ENCODE measurements at regions not wholly inside any gene's neighbourhood (a gene's known extent, or its start where the extent isn't known, plus 50 kb on each side); places are given as distances from the start of the nearest gene placed in this dataset.
A peak's percentile ranks its signal among the peaks of the same experiment; 100 is the strongest.

- FAIRE-seq: no peak
- Histone ChIP-seq H3K27me3 (no peaks in the 10 kb centered on the region), H3K36me3 (no peaks in the 10 kb centered on the region), H3K4me1 (no peaks in the 10 kb centered on the region), H3K4me3 (peak overlapping the region in 2 of 4 donors; percentile 5 to 15), H3K27ac (no peak overlapping the region), H3K9me3 (no peaks in the 10 kb centered on the region)
- DNase-seq: no peak
- TF ChIP-seq, protein P1, sequence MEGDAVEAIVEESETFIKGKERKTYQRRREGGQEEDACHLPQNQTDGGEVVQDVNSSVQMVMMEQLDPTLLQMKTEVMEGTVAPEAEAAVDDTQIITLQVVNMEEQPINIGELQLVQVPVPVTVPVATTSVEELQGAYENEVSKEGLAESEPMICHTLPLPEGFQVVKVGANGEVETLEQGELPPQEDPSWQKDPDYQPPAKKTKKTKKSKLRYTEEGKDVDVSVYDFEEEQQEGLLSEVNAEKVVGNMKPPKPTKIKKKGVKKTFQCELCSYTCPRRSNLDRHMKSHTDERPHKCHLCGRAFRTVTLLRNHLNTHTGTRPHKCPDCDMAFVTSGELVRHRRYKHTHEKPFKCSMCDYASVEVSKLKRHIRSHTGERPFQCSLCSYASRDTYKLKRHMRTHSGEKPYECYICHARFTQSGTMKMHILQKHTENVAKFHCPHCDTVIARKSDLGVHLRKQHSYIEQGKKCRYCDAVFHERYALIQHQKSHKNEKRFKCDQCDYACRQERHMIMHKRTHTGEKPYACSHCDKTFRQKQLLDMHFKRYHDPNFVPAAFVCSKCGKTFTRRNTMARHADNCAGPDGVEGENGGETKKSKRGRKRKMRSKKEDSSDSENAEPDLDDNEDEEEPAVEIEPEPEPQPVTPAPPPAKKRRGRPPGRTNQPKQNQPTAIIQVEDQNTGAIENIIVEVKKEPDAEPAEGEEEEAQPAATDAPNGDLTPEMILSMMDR (IDR thresholded peaks at IDR 0.05): no peak
- ATAC-seq: peak in 3 of 4 donors; percentile 41 to 61 (median 57)
- intact Hi-C loops (cut with DNase I): no loop called here
- 23 to 31% methylated on average over 3 of the region's 3 CpGs for WGBS, 2 donors
Measured at GRCh38 chr4:44916411-44916810, 190.1 kb upstream of the GNPDA2 start.

DNA sequence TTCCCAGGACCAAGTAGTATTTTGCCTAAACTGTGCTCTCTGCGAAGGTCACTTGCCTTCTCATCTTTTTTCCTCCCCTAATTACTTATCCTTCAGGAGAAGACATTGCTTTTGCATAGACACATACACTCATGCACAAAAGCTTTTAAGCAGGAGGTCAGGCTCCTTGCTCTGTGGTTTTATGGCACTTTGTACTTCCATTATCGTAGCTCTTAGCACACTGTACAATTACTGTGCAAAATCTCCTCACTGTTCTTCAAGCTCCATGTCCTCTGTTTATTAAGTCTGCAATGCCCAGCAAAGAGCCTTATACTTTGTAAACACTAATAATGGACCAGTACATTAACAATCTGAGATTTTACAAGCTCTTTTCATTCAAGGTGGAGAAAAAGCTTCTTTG is 188.4 kb upstream of the GNPDA2 start:
- TF ChIP-seq, protein P1 (IDR thresholded peaks at IDR 0.05): no peak
- ATAC-seq (no peak), FAIRE-seq (no peak), DNase-seq (no peak)
- no peaks in the 10 kb centered on the region for H3K9me3 ChIP-seq
- H3K27ac ChIP-seq: no peak overlapping the region
- no peak overlapping the region for H3K4me3 ChIP-seq
- H3K36me3 ChIP-seq: no peaks in the 10 kb centered on the region
- 70 to 76% methylated on average over 2 of the region's 2 CpGs for WGBS, 2 donors
- intact Hi-C loops (cut with DNase I): no loop called here
- no peaks in the 10 kb centered on the region for H3K27me3 ChIP-seq
- no peaks in the 10 kb centered on the region for H3K4me1 ChIP-seq

- no peaks in the 10 kb centered on the region for H3K4me1 ChIP-seq
- TF ChIP-seq, protein P1 (IDR thresholded peaks at IDR 0.05): no peak
- no peak overlapping the region for H3K27ac ChIP-seq
- FAIRE-seq: no peak
- ATAC-seq: no peak
- H3K9me3 ChIP-seq: no peaks in the 10 kb centered on the region
- H3K4me3 ChIP-seq: no peak overlapping the region
- no peaks in the 10 kb centered on the region for H3K27me3 ChIP-seq
- 85 to 87% methylated on average over 1 of the region's 1 CpG for WGBS, 2 donors
- DNase-seq: no peak
- intact Hi-C loops (cut with DNase I): no loop called here
- no peaks in the 10 kb centered on the region for H3K36me3 ChIP-seq
Measured at GRCh38 chr4:44914223-44914622, 187.9 kb upstream of the GNPDA2 start.

- TF ChIP-seq, protein P1 (IDR thresholded peaks at IDR 0.05): no peak
- Histone ChIP-seq H3K27ac (no peak overlapping the region), H3K36me3 (no peaks in the 10 kb centered on the region), H3K9me3 (no peaks in the 10 kb centered on the region), H3K4me3 (no peak overlapping the region), H3K27me3 (no peaks in the 10 kb centered on the region), H3K4me1 (no peaks in the 10 kb centered on the region)
- DNase-seq: no peak
- 45 to 60% methylated on average over 3 of the region's 3 CpGs for WGBS, 2 donors
- no peak for ATAC-seq
- FAIRE-seq: no peak
- intact Hi-C loops (cut with DNase I): no loop called here
Measured at GRCh38 chr4:44912980-44913379, 186.6 kb upstream of the GNPDA2 start.

DNA sequence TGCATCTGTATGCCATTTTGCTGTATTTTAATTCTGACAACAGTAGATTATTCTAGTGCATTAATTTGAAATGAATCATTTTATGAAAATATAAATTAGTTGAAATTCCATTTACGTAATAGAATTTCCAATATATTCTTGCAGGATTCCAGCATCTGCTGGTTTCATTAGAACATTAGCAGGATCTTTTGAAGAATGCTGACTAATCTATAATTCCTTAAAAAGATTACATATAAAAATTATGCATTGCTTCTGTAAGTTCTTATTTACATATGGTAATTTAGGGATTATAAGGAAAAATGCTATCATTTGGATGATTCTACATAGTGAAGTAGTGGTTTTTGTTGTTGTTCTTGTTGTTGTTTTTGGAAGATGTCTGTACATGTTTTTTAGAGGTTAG is 182.2 kb upstream of the GNPDA2 start:
- DNase-seq (no peak), FAIRE-seq (no peak), ATAC-seq (no peak)
- Histone ChIP-seq H3K36me3 (no peaks in the 10 kb centered on the region), H3K27me3 (no peaks in the 10 kb centered on the region), H3K4me3 (no peak overlapping the region), H3K4me1 (no peaks in the 10 kb centered on the region), H3K9me3 (no peaks in the 10 kb centered on the region), H3K27ac (no peak overlapping the region)
- intact Hi-C loops (cut with DNase I): no loop called here
- TF ChIP-seq, protein P1 (IDR thresholded peaks at IDR 0.05): no peak
- 69 to 76% methylated on average over 1 of the region's 1 CpG for WGBS, 2 donors

All from pancreas (tissue), 10 donors.